Thyroid gland (tissue), 4 donors: ENCODE measurements at regions not wholly inside any gene's neighbourhood (a gene's known extent, or its start where the extent isn't known, plus 50 kb on each side); places are given as distances from the start of the nearest gene placed in this dataset.

Source experiments
- DNase-seq, 2 donors: peaks; one replicate each; pipeline ENCODE4 v3.0.0-alpha.2; 2019
- H3K27ac ChIP-seq, 3 donors: fragments of 200-600 bp; sonication (generic); 1 replicate in 2 of 3; 2 replicates in 1 of 3; pipeline ENCODE4 v1.5.1; 2016 to 2019; ENCODE audit warnings: mild to moderate bottlenecking in 1 of 3, moderate library complexity in 1 of 3
- H3K27me3 ChIP-seq: fragments of 200-600 bp; sonication (generic); one replicate; pipeline ENCODE4 v1.5.1; 2019
- H3K36me3 ChIP-seq, 2 donors: fragments of 200-600 bp; sonication (generic); one replicate each; pipeline ENCODE4 v1.5.1; 2016 to 2019
- H3K4me1 ChIP-seq, 2 donors: fragments of 200-600 bp; sonication (generic); one replicate each; pipeline ENCODE4 v1.5.1; 2017 to 2019
- H3K4me3 ChIP-seq, 3 donors: fragments of 200-600 bp; sonication (generic); replicated peaks in 1 of 3; 1 replicate in 2 of 3; 2 replicates in 1 of 3; pipeline ENCODE4 v1.5.1; 2016; ENCODE audit warnings: mild to moderate bottlenecking in 1 of 3
- H3K9me3 ChIP-seq: fragments of 200-600 bp; sonication (generic); one replicate; pipeline ENCODE4 v1.5.1; 2017
- CTCF ChIP-seq, 6 experiments: fragments of 200-600 bp in 3 of 6; fragments of 450-650 bp in 3 of 6; sonication (generic) in 3 of 6; IDR thresholded peaks; one replicate each; pipeline ENCODE4 v1.5.1; 2016 to 2019; ENCODE audit warnings: antibody characterized with exemption in 6 of 6, mild to moderate bottlenecking in 2 of 6, inconsistent platforms in 1 of 6, moderate library complexity in 1 of 6
- POLR2A ChIP-seq, 2 donors: fragments of 450-650 bp; IDR thresholded peaks; one replicate each; pipeline ENCODE4 v1.6.1; 2017; ENCODE audit warnings: antibody characterized with exemption in 2 of 2, mild to moderate bottlenecking in 2 of 2, moderate library complexity in 1 of 2
- WGBS, 2 donors: methylation state at CpG; one replicate each; pipeline ENCODE4 v1.1.5; 2017; 5-methylcytosine and 5-hydroxymethylcytosine counted together
- intact Hi-C: fragments of 100-400 bp; cut with DNase I; formaldehyde crosslinking; loops from one replicate; pipeline ENCODE4 v1.15.1; 2023

GRCh38 chr13:37357548-37357947 is 241.0 kb downstream of the POSTN start:
- Histone ChIP-seq H3K4me1 (no peaks in the 10 kb centered on the region), H3K27ac (no peak overlapping the region), H3K9me3 (no peaks in the 10 kb centered on the region), H3K27me3 (no peaks in the 10 kb centered on the region), H3K36me3 (no peaks in the 10 kb centered on the region), H3K4me3 (no peak overlapping the region)
- 93 to 95% methylated on average over 1 of the region's 1 CpG for WGBS, 2 donors
- intact Hi-C loops, result no loop called here
- DNase-seq, result no peak
- no peak for TF ChIP-seq POLR2A (IDR thresholded peaks at IDR 0.05)
- TF ChIP-seq CTCF (IDR thresholded peaks at IDR 0.05), result no peak

DNA sequence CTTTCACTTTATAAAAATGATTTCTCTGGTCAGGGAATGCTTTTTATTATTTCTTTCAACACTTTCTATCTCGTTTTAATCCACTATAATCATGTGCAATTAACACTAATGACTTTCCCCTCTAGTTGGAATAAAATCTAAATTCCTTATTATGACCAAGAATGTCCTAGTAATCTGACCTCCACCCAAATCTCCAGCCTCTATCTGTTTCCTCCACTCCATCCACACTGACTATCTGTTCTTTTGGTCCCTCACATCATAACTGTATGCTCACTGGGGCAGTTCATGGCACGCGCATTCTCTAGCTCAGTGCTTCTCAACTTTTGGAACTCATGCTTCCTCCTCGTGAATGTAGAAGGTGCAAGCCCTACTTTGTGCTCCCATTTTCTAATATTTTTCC is 244.7 kb downstream of the POSTN start:
- DNase-seq, result no peak
- intact Hi-C loops, result no loop called here
- WGBS, 2 donors, result 85 to 87% methylated on average over 4 of the region's 4 CpGs

GRCh38 chr13:37351211-37351610 is 245.7 kb upstream of the CSNK1A1L start:
- H3K36me3 ChIP-seq, result no peaks in the 10 kb centered on the region
- no peaks in the 10 kb centered on the region for H3K27me3 ChIP-seq
- no peak overlapping the region for H3K27ac ChIP-seq
- intact Hi-C loops, result no loop called here
- no peak for TF ChIP-seq CTCF (IDR thresholded peaks at IDR 0.05)
- no peak for TF ChIP-seq POLR2A (IDR thresholded peaks at IDR 0.05)
- no peaks in the 10 kb centered on the region for H3K4me1 ChIP-seq
- DNase-seq, result no peak
- 87 to 91% methylated on average over 2 of the region's 2 CpGs for WGBS, 2 donors
- no peak overlapping the region for H3K4me3 ChIP-seq
- no peaks in the 10 kb centered on the region for H3K9me3 ChIP-seq

More for the DNA sequence above, 244.7 kb downstream of the POSTN start:
- Histone ChIP-seq H3K27ac (no peak overlapping the region), H3K27me3 (no peaks in the 10 kb centered on the region), H3K9me3 (no peaks in the 10 kb centered on the region), H3K4me3 (no peak overlapping the region), H3K36me3 (no peaks in the 10 kb centered on the region), H3K4me1 (no peaks in the 10 kb centered on the region)
- TF ChIP-seq CTCF (IDR thresholded peaks at IDR 0.05) (no peak), POLR2A (IDR thresholded peaks at IDR 0.05) (no peak)

DNA sequence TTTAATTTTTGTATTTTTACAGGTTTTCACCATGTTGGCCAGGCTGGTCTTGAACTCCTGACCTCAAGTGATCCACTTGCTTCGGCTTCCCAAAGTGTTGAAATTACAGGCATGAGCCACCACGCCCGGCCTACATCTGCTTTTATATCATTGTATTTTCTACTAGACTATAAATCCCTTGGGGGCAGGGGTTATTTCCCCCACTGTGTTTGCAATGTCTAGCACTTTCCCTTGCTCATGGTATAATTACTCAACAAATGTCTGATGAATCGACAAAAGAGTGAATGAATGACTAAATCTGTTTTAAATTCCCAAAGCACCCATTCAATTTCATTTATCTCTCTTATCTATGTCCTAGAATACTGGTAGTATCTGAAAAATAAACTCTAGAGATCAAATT is 244.5 kb upstream of the CSNK1A1L start:
- Histone ChIP-seq H3K27me3 (no peaks in the 10 kb centered on the region), H3K4me1 (no peaks in the 10 kb centered on the region), H3K27ac (no peak overlapping the region), H3K9me3 (no peaks in the 10 kb centered on the region), H3K4me3 (no peak overlapping the region), H3K36me3 (no peaks in the 10 kb centered on the region)
- intact Hi-C loops, result no loop called here
- no peak for DNase-seq
- TF ChIP-seq POLR2A (IDR thresholded peaks at IDR 0.05), result no peak
- no peak for TF ChIP-seq CTCF (IDR thresholded peaks at IDR 0.05)
- 76 to 89% methylated on average over 4 of the region's 4 CpGs for WGBS, 2 donors

GRCh38 chr13:37348916-37349643 is 243.6 kb upstream of the CSNK1A1L start:
- 78 to 81% methylated on average over 3 of the region's 3 CpGs for WGBS, 2 donors
- no peak for DNase-seq

More at GRCh38 chr13:37348916-37349643, 243.6 kb upstream of the CSNK1A1L start:
- H3K9me3 ChIP-seq, result no peaks in the 10 kb centered on the region
- no peak overlapping the region for H3K27ac ChIP-seq
- no peak for TF ChIP-seq POLR2A (IDR thresholded peaks at IDR 0.05)
- TF ChIP-seq CTCF (IDR thresholded peaks at IDR 0.05), result no peak
- no peak overlapping the region for H3K4me3 ChIP-seq
- intact Hi-C loops, result no loop called here
- H3K27me3 ChIP-seq, result no peaks in the 10 kb centered on the region
- no peaks in the 10 kb centered on the region for H3K36me3 ChIP-seq
- no peaks in the 10 kb centered on the region for H3K4me1 ChIP-seq
